ENCODE measurements at regions not wholly inside any gene's neighbourhood (a gene's known extent, or its start where the extent isn't known, plus 50 kb on each side); places are given as distances from the start of the nearest gene placed in this dataset.

GRCh38 chr3:4047366-4047765 lies 248.1 kb downstream of the LRRN1 start:
- H3K4me3 ChIP-seq (ENCODE audit: low read depth, low read length), result no peak overlapping the region
- H3K27ac ChIP-seq (ENCODE audit: low read depth, low read length), result no peak overlapping the region
- no peak overlapping the region for H3K9ac ChIP-seq (ENCODE audit: low read length)
- 0 out of 2 replicates have a peak, but pooled peaks cover 2% of the 10 kb centered on the region for H3K9me3 ChIP-seq (ENCODE audit: control insufficient read depth, insufficient read depth, low read depth, low read length)
- H3K36me3 ChIP-seq (ENCODE audit: control insufficient read depth, insufficient read depth, low read length), result no peaks in the 10 kb centered on the region
- H3K27me3 ChIP-seq (ENCODE audit: control insufficient read depth, insufficient read depth, low read length), result no peaks in the 10 kb centered on the region
- no peaks in the 10 kb centered on the region for H3K4me1 ChIP-seq (ENCODE audit: control insufficient read depth, insufficient read depth, low read length)

- Histone ChIP-seq H3K9ac (ENCODE audit: low read length) (no peak overlapping the region), H3K36me3 (ENCODE audit: control insufficient read depth, insufficient read depth, low read length) (no peaks in the 10 kb centered on the region), H3K4me1 (ENCODE audit: control insufficient read depth, insufficient read depth, low read length) (no peaks in the 10 kb centered on the region), H3K27ac (ENCODE audit: low read depth, low read length) (no peak overlapping the region), H3K4me3 (ENCODE audit: low read depth, low read length) (no peak overlapping the region), H3K27me3 (ENCODE audit: control insufficient read depth, insufficient read depth, low read length) (no peaks in the 10 kb centered on the region), H3K9me3 (ENCODE audit: control insufficient read depth, insufficient read depth, low read depth, low read length) (0 out of 2 replicates have a peak, but pooled peaks cover 2% of the 10 kb centered on the region)
Observed at GRCh38 chr3:4052706-4053105, 250.5 kb upstream of the SETMAR start.

GRCh38 chr3:4053975-4054374 lies 249.2 kb upstream of the SETMAR start:
- no peaks in the 10 kb centered on the region for H3K4me1 ChIP-seq (ENCODE audit: control insufficient read depth, insufficient read depth, low read length)

GRCh38 chr3:4060064-4060463 lies 243.1 kb upstream of the SETMAR start:
- H3K9me3 ChIP-seq (ENCODE audit: control insufficient read depth, insufficient read depth, low read depth, low read length), result no peaks in the 10 kb centered on the region
- H3K36me3 ChIP-seq (ENCODE audit: control insufficient read depth, insufficient read depth, low read length), result no peaks in the 10 kb centered on the region
- no peaks in the 10 kb centered on the region; the same call in 1 of the 2 replicates for H3K4me1 ChIP-seq (ENCODE audit: control insufficient read depth, insufficient read depth, low read length)
- no peak overlapping the region for H3K4me3 ChIP-seq (ENCODE audit: low read depth, low read length)
- no peak overlapping the region for H3K9ac ChIP-seq (ENCODE audit: low read length)
- no peaks in the 10 kb centered on the region for H3K27me3 ChIP-seq (ENCODE audit: control insufficient read depth, insufficient read depth, low read length)
- H3K27ac ChIP-seq (ENCODE audit: low read depth, low read length), result no peak overlapping the region

More at GRCh38 chr3:4053975-4054374, 249.2 kb upstream of the SETMAR start:
- no peaks in the 10 kb centered on the region for H3K27me3 ChIP-seq (ENCODE audit: control insufficient read depth, insufficient read depth, low read length)
- H3K9me3 ChIP-seq (ENCODE audit: control insufficient read depth, insufficient read depth, low read depth, low read length), result 0 out of 2 replicates have a peak, but pooled peaks cover 2% of the 10 kb centered on the region
- no peak overlapping the region for H3K4me3 ChIP-seq (ENCODE audit: low read depth, low read length)
- H3K36me3 ChIP-seq (ENCODE audit: control insufficient read depth, insufficient read depth, low read length), result no peaks in the 10 kb centered on the region
- no peak overlapping the region for H3K27ac ChIP-seq (ENCODE audit: low read depth, low read length)
- no peak overlapping the region for H3K9ac ChIP-seq (ENCODE audit: low read length)

GRCh38 chr3:4060603-4061002 lies 242.6 kb upstream of the SETMAR start:
- H3K27me3 ChIP-seq (ENCODE audit: control insufficient read depth, insufficient read depth, low read length), result no peaks in the 10 kb centered on the region
- H3K36me3 ChIP-seq (ENCODE audit: control insufficient read depth, insufficient read depth, low read length), result no peaks in the 10 kb centered on the region
- H3K9ac ChIP-seq (ENCODE audit: low read length), result no peak overlapping the region
- no peak overlapping the region for H3K4me3 ChIP-seq (ENCODE audit: low read depth, low read length)
- no peak overlapping the region for H3K27ac ChIP-seq (ENCODE audit: low read depth, low read length)
- H3K4me1 ChIP-seq (ENCODE audit: control insufficient read depth, insufficient read depth, low read length), result peaks cover 2% of the 10 kb centered on the region
- H3K9me3 ChIP-seq (ENCODE audit: control insufficient read depth, insufficient read depth, low read depth, low read length), result no peaks in the 10 kb centered on the region

- no peaks in the 10 kb centered on the region for H3K9me3 ChIP-seq (ENCODE audit: control insufficient read depth, insufficient read depth, low read depth, low read length)
- peaks cover 6% of the 10 kb centered on the region for H3K4me1 ChIP-seq (ENCODE audit: control insufficient read depth, insufficient read depth, low read length)
- no peaks in the 10 kb centered on the region for H3K27me3 ChIP-seq (ENCODE audit: control insufficient read depth, insufficient read depth, low read length)
- no peak overlapping the region for H3K4me3 ChIP-seq (ENCODE audit: low read depth, low read length)
- no peak overlapping the region for H3K27ac ChIP-seq (ENCODE audit: low read depth, low read length)
- H3K36me3 ChIP-seq (ENCODE audit: control insufficient read depth, insufficient read depth, low read length), result no peaks in the 10 kb centered on the region
- H3K9ac ChIP-seq (ENCODE audit: low read length), result no peak overlapping the region
Observed at GRCh38 chr3:4061195-4061594, 242.0 kb upstream of the SETMAR start.

- H3K4me3 ChIP-seq (ENCODE audit: low read depth, low read length), result no peak overlapping the region
- H3K9me3 ChIP-seq (ENCODE audit: control insufficient read depth, insufficient read depth, low read depth, low read length), result no peaks in the 10 kb centered on the region
- no peaks in the 10 kb centered on the region for H3K27me3 ChIP-seq (ENCODE audit: control insufficient read depth, insufficient read depth, low read length)
- H3K36me3 ChIP-seq (ENCODE audit: control insufficient read depth, insufficient read depth, low read length), result no peaks in the 10 kb centered on the region
- no peak overlapping the region for H3K9ac ChIP-seq (ENCODE audit: low read length)
- H3K27ac ChIP-seq (ENCODE audit: low read depth, low read length), result no peak overlapping the region
- H3K4me1 ChIP-seq (ENCODE audit: control insufficient read depth, insufficient read depth, low read length), result peaks cover 6% of the 10 kb centered on the region
Observed at GRCh38 chr3:4061783-4062360, 241.3 kb upstream of the SETMAR start.

GRCh38 chr3:4062621-4063020 lies 240.5 kb upstream of the SETMAR start:
- H3K4me3 ChIP-seq (ENCODE audit: low read depth, low read length), result no peak overlapping the region
- H3K4me1 ChIP-seq (ENCODE audit: control insufficient read depth, insufficient read depth, low read length), result peaks cover 6% of the 10 kb centered on the region
- no peak overlapping the region for H3K27ac ChIP-seq (ENCODE audit: low read depth, low read length)
- no peaks in the 10 kb centered on the region for H3K27me3 ChIP-seq (ENCODE audit: control insufficient read depth, insufficient read depth, low read length)
- no peak overlapping the region for H3K9ac ChIP-seq (ENCODE audit: low read length)
- no peaks in the 10 kb centered on the region for H3K36me3 ChIP-seq (ENCODE audit: control insufficient read depth, insufficient read depth, low read length)
- H3K9me3 ChIP-seq (ENCODE audit: control insufficient read depth, insufficient read depth, low read depth, low read length), result no peaks in the 10 kb centered on the region

GRCh38 chr3:4063916-4064574 lies 239.1 kb upstream of the SETMAR start:
- Histone ChIP-seq H3K4me1 (ENCODE audit: control insufficient read depth, insufficient read depth, low read length) (peaks cover 6% of the 10 kb centered on the region), H3K27ac (ENCODE audit: low read depth, low read length) (no peak overlapping the region), H3K9me3 (ENCODE audit: control insufficient read depth, insufficient read depth, low read depth, low read length) (no peaks in the 10 kb centered on the region), H3K9ac (ENCODE audit: low read length) (no peak overlapping the region), H3K4me3 (ENCODE audit: low read depth, low read length) (no peak overlapping the region), H3K36me3 (ENCODE audit: control insufficient read depth, insufficient read depth, low read length) (no peaks in the 10 kb centered on the region), H3K27me3 (ENCODE audit: control insufficient read depth, insufficient read depth, low read length) (no peaks in the 10 kb centered on the region)

- H3K9me3 ChIP-seq (ENCODE audit: control insufficient read depth, insufficient read depth, low read depth, low read length), result no peaks in the 10 kb centered on the region
- H3K36me3 ChIP-seq (ENCODE audit: control insufficient read depth, insufficient read depth, low read length), result no peaks in the 10 kb centered on the region
- no peaks in the 10 kb centered on the region for H3K27me3 ChIP-seq (ENCODE audit: control insufficient read depth, insufficient read depth, low read length)
- no peak overlapping the region for H3K27ac ChIP-seq (ENCODE audit: low read depth, low read length)
- peaks cover 6% of the 10 kb centered on the region for H3K4me1 ChIP-seq (ENCODE audit: control insufficient read depth, insufficient read depth, low read length)
- H3K4me3 ChIP-seq (ENCODE audit: low read depth, low read length), result no peak overlapping the region
- H3K9ac ChIP-seq (ENCODE audit: low read length), result no peak overlapping the region
Observed at GRCh38 chr3:4065085-4065484, 238.1 kb upstream of the SETMAR start.

GRCh38 chr3:4065554-4065953 lies 237.6 kb upstream of the SETMAR start:
- H3K4me1 ChIP-seq (ENCODE audit: control insufficient read depth, insufficient read depth, low read length), result peaks cover 6% of the 10 kb centered on the region
- no peak overlapping the region for H3K4me3 ChIP-seq (ENCODE audit: low read depth, low read length)
- H3K9ac ChIP-seq (ENCODE audit: low read length), result no peak overlapping the region

More at GRCh38 chr3:4065554-4065953, 237.6 kb upstream of the SETMAR start:
- Histone ChIP-seq H3K36me3 (ENCODE audit: control insufficient read depth, insufficient read depth, low read length) (no peaks in the 10 kb centered on the region), H3K27me3 (ENCODE audit: control insufficient read depth, insufficient read depth, low read length) (no peaks in the 10 kb centered on the region), H3K9me3 (ENCODE audit: control insufficient read depth, insufficient read depth, low read depth, low read length) (no peaks in the 10 kb centered on the region), H3K27ac (ENCODE audit: low read depth, low read length) (no peak overlapping the region)
